NCI-H1694 treated with DMSO at 0.1 percent for 48 hours (cell line): ENCODE measurements at regions not wholly inside any gene's neighbourhood (a gene's known extent, or its start where the extent isn't known, plus 50 kb on each side); places are given as distances from the start of the nearest gene placed in this dataset.
"Not testable (repeated sequence)": the region's sequence is repeated elsewhere in the genome, so short reads cannot be mapped to it uniquely, and the experiment has no call there.

ENCODE experiments used
- DNase-seq: peaks from one replicate; lab custom pipeline; 2025; lab: John Stamatoyannopoulos, UW

DNA sequence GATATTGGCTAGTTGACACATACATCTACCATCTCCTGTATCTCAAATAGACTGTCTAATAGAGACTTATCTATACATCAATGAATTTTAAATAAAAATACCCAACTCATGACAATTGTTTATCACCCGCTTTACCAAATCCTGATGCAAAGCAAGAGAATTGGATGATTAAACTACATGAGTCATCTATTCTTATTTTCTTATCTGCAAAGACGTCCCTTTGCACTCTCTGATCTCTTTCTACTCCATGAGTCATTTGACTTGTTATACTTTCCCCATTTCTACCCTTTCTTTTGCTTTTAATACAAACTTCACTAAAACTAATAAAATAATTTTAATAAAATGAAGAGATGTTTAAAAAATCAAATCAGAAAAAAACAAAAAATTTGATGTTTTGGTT, 261.7 kb upstream of the MAP2 start:
- no peak for DNase-seq

- DNase-seq, result no peak
These were observed 241.9 kb upstream of the MAP2 start for GRCh38 chr2:209181984-209182383.

DNA sequence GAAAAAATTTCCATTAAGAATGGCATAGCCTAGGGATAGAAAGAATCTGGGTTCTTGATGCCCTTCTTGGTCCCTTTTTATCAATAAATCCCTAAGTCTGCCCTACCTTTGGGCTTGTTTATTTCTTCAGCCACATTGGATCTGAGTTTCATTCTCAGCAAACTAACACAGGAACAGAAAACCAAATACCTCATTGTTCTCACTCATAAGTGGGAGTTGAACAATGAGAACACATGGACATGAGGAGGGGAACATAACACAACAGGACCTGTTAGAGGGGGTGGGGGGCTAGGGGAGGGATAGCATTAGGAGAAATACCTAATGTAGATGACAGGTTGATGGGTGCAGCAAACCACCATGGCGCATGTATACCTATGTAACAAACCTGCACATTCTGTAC, 237.0 kb upstream of the MAP2 start:
- not testable (repeated sequence) for DNase-seq

DNA sequence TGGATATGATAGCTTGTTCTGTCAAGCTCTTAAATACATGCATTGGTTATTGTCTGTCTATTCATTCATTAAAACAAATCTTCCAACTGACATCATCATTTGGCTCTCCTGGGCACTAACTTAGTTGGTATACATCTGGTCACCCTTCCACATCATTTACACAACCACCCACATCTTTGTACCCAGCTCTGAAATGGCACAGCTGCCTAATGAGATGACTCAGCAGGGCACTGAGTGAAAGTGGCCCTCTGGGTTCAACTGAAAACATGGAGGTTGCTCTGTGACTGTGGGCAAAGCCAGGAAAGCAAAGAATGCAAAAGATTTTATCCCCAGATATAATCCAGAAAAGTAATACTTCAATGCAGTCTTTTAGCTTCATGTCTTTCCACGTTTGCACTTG, 234.0 kb upstream of the MAP2 start:
- no peak for DNase-seq

GRCh38 chr2:209191139-209191538, 232.7 kb upstream of the MAP2 start:
- no peak for DNase-seq

DNA sequence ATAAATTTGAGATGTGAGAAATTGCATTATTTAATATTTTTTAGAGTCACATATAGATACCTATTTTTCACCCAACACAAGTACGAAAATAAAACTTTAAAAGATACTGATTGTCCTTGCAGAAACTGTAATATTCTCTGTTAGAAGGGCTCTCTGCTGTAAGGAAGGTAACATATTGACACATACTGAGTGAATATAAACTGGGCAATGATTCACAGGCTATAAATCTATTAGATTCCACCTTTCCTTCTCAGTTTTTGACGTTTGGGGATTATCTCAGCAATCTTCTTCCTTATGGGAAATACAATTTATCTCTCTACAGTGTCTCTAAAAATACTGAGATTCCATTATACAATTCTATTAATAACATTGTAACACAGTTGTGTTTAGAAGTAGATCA, 229.1 kb upstream of the MAP2 start:
- no peak for DNase-seq

GRCh38 chr2:209208211-209208610, 215.6 kb upstream of the MAP2 start:
- no peak for DNase-seq

DNA sequence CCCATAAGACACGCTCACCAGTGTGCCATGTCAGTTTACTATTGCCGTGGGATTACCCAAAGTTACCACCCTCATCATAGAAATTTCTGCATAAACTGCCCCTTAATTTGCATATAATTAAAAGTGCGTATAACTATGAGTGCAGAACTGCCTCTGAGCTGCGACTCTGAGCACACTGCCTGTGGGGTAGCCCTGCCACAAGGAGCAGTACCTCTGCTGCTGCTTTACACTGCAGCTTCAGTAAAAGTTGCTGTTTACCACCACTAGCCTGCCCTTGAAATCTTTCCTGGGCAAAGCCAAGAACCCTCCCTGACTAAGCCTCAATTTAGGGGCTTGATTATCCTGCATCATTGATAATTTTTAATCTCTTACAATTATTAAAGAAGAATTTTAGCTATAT, 213.9 kb upstream of the MAP2 start:
- DNase-seq, result no peak

- DNase-seq, result no peak
These were observed 193.3 kb upstream of the MAP2 start for GRCh38 chr2:209230560-209230959.

DNA sequence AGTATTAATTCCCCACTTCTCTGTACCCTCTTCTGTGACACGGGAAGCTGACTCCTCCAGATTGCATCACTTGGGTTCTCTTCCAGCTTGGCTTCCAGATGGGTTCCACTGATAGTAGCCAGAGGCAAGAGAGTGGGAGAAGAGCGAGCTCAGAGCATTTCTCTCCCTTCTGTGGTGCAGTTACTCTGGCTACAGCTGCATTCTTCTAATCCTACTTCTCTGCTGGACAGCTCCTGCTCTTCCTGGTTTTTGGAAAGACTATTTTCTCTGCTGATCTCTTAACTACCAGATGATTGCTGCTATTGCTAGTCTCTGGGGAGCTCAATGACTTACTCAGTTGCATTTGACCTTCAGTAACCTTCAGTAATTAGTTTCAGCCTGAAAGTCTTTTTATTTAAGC, 187.5 kb upstream of the MAP2 start:
- DNase-seq, result no peak

- DNase-seq, result no peak
These were observed 184.9 kb upstream of the MAP2 start for GRCh38 chr2:209238765-209239584.

DNA sequence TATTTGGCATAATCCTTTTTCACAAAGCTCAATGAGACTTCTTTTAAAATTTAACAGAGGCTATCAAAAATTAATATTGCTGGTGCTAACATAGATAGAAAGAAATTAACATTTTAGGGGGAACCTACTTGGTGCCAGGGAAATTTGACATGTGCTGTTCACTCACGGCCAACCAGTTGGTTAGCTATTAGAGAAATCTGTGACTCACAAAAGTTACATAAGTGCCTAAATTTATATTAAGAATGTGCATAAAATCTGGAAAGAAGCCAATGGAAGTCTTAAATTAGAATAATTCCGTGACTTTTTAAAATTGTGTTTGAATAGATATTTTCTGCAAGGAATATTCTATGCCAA, 184.3 kb upstream of the MAP2 start:
- no peak for DNase-seq

DNA sequence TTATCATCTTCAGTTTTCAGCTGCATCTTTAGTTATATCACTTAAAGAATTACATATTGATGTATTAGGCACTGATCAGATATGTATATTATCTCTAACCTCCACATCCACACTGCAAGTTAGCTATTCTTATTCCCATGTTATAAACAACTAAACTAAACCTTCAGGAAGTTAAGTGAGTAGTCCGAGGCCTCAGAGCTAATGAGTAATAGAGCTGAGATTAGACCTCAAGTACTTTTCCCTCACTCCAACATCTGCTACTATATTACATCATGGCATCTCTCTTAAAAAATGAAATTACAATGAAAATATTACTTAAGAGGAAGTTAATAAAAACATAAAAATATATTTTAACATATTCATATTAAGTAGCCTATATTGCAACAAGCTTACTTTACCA, 183.6 kb upstream of the MAP2 start:
- DNase-seq, result no peak

DNA sequence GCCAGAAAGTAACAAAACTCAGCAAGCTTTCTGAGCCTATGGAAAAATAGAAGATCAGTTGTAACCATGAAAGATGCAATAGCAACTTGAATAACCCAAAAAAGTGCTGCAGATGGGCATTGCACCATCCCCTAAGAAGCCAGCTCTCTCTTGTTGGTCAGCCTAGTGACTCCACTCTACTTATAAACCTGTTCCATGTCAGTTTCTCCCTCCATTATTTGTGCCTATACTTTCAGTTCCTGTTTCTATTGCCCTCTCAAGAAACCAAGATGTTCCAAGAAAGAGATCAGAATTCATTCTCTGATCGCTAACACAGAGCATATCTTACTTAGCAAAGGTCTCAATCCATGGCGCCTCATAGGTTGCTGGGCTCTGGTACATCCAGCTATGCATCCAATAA, 170.3 kb upstream of the MAP2 start:
- no peak for DNase-seq

- no peak for DNase-seq
These were observed 164.1 kb upstream of the MAP2 start for GRCh38 chr2:209259767-209260166.

DNA sequence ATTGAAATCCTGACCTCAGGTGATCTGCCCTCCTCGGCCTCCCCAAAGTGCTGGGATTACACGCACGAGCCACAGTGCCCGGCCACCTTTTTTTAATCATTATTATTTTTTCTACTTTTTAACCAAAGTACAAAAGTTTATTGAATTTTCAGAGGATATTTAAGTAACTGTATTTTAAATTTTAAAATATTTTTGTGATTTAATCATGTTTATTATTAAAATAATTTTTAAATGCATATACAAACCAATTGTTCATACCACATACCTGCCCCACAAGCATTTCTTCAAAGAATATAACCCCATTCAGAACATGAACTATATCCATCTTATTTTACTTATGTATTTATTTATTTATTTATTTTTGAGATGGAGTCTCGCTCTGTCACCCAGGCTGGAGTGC, 163.6 kb upstream of the MAP2 start:
- no peak for DNase-seq

DNA sequence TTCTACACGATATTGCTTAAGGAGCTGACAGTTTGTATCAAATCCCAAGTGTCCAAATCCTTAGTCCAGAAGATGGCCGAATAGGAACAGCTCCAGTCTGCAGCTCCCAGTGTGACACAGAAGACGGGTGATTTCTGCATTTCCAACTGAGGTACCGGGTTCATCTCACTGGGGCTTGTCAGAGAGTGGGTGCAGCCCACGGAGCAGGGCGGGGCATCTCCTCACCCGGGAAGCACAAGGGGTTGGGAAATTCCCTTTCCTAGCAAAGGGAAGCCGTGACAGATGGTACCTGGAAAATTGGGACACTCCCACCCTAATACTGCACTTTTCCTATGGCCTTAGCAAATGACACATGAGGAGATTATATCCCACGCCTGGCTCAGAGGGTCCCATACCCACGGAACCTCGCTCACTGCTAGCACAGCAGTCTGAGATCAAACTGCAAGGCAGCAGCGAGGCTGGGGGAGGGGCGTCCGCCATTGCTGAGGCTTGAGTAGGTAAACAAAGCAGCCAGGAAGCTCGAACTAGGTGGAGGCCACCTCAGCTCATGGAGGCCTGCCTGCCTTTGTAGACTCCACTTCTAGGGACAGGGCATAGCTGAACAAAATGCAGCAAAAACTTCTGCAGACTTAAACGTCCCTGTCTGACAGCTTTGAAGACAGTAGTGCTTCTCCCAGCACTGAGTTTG, 162.3 kb upstream of the MAP2 start:
- DNase-seq, result not testable (repeated sequence)

- no peak for DNase-seq
These were observed 154.8 kb upstream of the MAP2 start for GRCh38 chr2:209269024-209269423.

- DNase-seq, result no peak
These were observed 147.8 kb upstream of the MAP2 start for GRCh38 chr2:209276000-209276399.

DNA sequence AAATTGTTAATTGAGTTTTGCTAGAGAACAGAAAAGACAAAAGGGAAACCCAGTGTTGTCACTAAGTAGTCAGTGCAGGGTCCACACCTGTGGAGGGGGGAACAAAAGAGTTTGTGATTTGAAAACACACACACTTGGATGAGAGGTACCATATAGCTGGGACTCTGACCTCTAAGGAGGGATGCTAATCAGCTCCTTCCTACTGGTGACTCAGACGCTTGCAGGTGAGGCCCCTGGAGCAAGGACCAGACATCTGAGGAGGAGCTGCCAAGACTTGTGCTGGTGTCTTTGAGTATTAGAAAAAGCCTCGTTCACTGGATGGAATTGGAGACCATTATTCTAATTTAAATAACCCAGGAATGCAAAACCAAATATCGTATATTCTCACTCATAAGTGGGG, 146.4 kb upstream of the MAP2 start:
- no peak for DNase-seq

DNA sequence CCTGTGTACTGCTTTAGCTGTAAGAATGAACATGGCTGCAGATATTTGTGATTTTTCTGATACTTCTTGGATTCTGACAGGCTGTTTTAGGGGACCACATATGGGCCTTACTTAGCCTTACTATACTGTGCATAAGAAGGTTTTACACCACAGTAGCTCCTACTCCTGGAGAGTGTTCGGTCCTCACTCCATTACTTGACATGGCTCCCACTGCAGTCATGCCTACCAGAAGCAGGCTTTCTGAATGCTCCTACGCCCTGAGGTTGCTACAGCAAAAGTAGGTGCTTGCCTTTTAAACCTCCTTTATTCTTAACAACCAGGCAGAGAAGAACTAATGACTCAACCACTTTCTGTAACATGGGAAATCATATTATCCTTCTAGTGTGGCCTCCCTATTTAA, 125.2 kb upstream of the MAP2 start:
- DNase-seq, result no peak

- not testable (repeated sequence) for DNase-seq
These were observed 124.4 kb upstream of the MAP2 start for GRCh38 chr2:209299478-209299877.

GRCh38 chr2:209300766-209301165, 123.1 kb upstream of the MAP2 start:
- not testable (repeated sequence) for DNase-seq

- DNase-seq, result no peak
These were observed 118.8 kb upstream of the MAP2 start for GRCh38 chr2:209305026-209305425.
